Fibroblast of lung (primary cell): ENCODE measurements at regions not wholly inside any gene's neighbourhood (a gene's known extent, or its start where the extent isn't known, plus 50 kb on each side); places are given as distances from the start of the nearest gene placed in this dataset.

Experiments
- DNase-seq, 2 donors: peaks; one replicate each; pipeline versions ENCODE4 v3.0.0 to v3.0.0-alpha.2; 2010; ENCODE audit warnings: low read depth in 2 of 2
- H2AFZ ChIP-seq: 2 replicates; pipeline ENCODE4 v1.5.1; 2012; ENCODE audit warnings: low read length, control low read depth, inconsistent platforms
- H3K27ac ChIP-seq: 2 replicates; pipeline ENCODE4 v1.5.1; 2011; ENCODE audit warnings: low read length, control low read depth; ENCODE audit not compliant: insufficient read depth
- H3K27me3 ChIP-seq: 2 replicates; pipeline ENCODE4 v1.5.1; 2011; ENCODE audit warnings: mild to moderate bottlenecking, low read length; ENCODE audit not compliant: control insufficient read depth, insufficient read depth
- H3K36me3 ChIP-seq: 2 replicates; pipeline ENCODE4 v1.5.1; 2011; ENCODE audit warnings: low read length; ENCODE audit not compliant: control insufficient read depth, insufficient read depth
- H3K4me1 ChIP-seq: 2 replicates; pipeline ENCODE4 v1.5.1; 2011; ENCODE audit warnings: low read length; ENCODE audit not compliant: control insufficient read depth, insufficient read depth; ENCODE audit errors: extremely low read depth
- H3K4me2 ChIP-seq: 2 replicates; pipeline ENCODE4 v1.5.1; 2011; ENCODE audit warnings: low read length, control low read depth; ENCODE audit not compliant: insufficient read depth; ENCODE audit errors: extremely low read depth
- H3K4me3 ChIP-seq, 4 experiments: fragments of 200-600 bp in 1 of 4; sonication (generic) in 1 of 4; replicated peaks in 1 of 4; 2 replicates each; pipeline ENCODE4 v1.5.1; 2011 to 2016; ENCODE audit warnings: low read length in 4 of 4, low read depth in 3 of 4, mild to moderate bottlenecking in 3 of 4, control low read depth in 2 of 4, inconsistent platforms in 1 of 4, mixed read lengths in 1 of 4; ENCODE audit not compliant: insufficient read depth in 1 of 4; ENCODE audit errors: control extremely low read depth in 1 of 4
- H3K79me2 ChIP-seq: 2 replicates; pipeline ENCODE4 v1.5.1; 2012; ENCODE audit warnings: mild to moderate bottlenecking, low read length, inconsistent platforms; ENCODE audit not compliant: control insufficient read depth, insufficient read depth
- H3K9ac ChIP-seq: 2 replicates; pipeline ENCODE4 v1.5.1; 2011; ENCODE audit warnings: mild to moderate bottlenecking, low read length, control low read depth; ENCODE audit not compliant: insufficient read depth
- H3K9me3 ChIP-seq: 2 replicates; pipeline ENCODE4 v1.5.1; 2012; ENCODE audit warnings: low read depth, low read length; ENCODE audit not compliant: control insufficient read depth, insufficient read depth
- H4K20me1 ChIP-seq: 2 replicates; pipeline ENCODE4 v1.5.1; 2011; ENCODE audit warnings: low read length; ENCODE audit not compliant: control insufficient read depth, insufficient read depth; ENCODE audit errors: extremely low read depth
- CTCF ChIP-seq, 2 donors: IDR thresholded peaks in 1 of 2; conservative IDR thresholded peaks in 1 of 2; 1 replicate in 1 of 2; 2 replicates in 1 of 2; pipeline ENCODE4 v1.5.1; 2011 to 2012; ENCODE audit warnings: low read length in 2 of 2, control low read depth in 1 of 2, inconsistent platforms in 1 of 2, low read depth in 1 of 2, mild to moderate bottlenecking in 1 of 2
- EZH2 ChIP-seq: IDR thresholded peaks from 2 replicates; pipeline ENCODE4 v1.5.1; 2012; ENCODE audit warnings: low read length, control low read depth, mild to moderate bottlenecking; ENCODE audit errors: missing control alignments

GRCh38 chr18:22538426-22538825 lies 120.7 kb upstream of the CTAGE1 start:
- Histone ChIP-seq H3K9me3 (no peaks in the 10 kb centered on the region), H3K4me1 (peaks cover 2% of the 10 kb centered on the region), H3K27me3 (no peaks in the 10 kb centered on the region), H3K27ac (no peak overlapping the region), H3K9ac (no peak overlapping the region), H3K36me3 (no peaks in the 10 kb centered on the region), H3K4me2 (no peak overlapping the region), H3K4me3 (no peak overlapping the region), H2AFZ (no peak overlapping the region), H3K79me2 (no peaks in the 10 kb centered on the region), H4K20me1 (no peaks in the 10 kb centered on the region)
- peak in 1 of 2 donors; percentile 32 for DNase-seq
- TF ChIP-seq CTCF (conservative IDR thresholded peaks at IDR 0.05 in 1 of 2, IDR thresholded peaks at IDR 0.05 in 1 of 2; ENCODE audit: low read depth in 1 of 2, low read length in 2 of 2), result no peak
- TF ChIP-seq EZH2, result no peak

GRCh38 chr18:22539051-22539765 lies 121.5 kb upstream of the CTAGE1 start:
- Histone ChIP-seq H3K9ac (no peak overlapping the region), H3K4me3 (no peak overlapping the region), H3K36me3 (no peaks in the 10 kb centered on the region), H3K9me3 (no peaks in the 10 kb centered on the region), H4K20me1 (no peaks in the 10 kb centered on the region), H2AFZ (no peak overlapping the region), H3K4me1 (peaks cover 3% of the 10 kb centered on the region), H3K79me2 (no peaks in the 10 kb centered on the region), H3K27ac (no peak overlapping the region), H3K27me3 (no peaks in the 10 kb centered on the region), H3K4me2 (no peak overlapping the region)
- peak in 1 of 2 donors; percentile 46 for DNase-seq
- no peak for TF ChIP-seq CTCF (conservative IDR thresholded peaks at IDR 0.05 in 1 of 2, IDR thresholded peaks at IDR 0.05 in 1 of 2; ENCODE audit: low read depth in 1 of 2, low read length in 2 of 2)
- no peak for TF ChIP-seq EZH2

- Histone ChIP-seq H3K4me3 (no peak overlapping the region), H4K20me1 (no peaks in the 10 kb centered on the region), H3K27ac (no peak overlapping the region), H3K9me3 (no peaks in the 10 kb centered on the region), H3K27me3 (no peaks in the 10 kb centered on the region), H3K4me2 (no peak overlapping the region), H2AFZ (no peak overlapping the region), H3K4me1 (peaks cover 4% of the 10 kb centered on the region), H3K9ac (no peak overlapping the region), H3K79me2 (no peaks in the 10 kb centered on the region), H3K36me3 (no peaks in the 10 kb centered on the region)
- DNase-seq, result no peak
- TF ChIP-seq EZH2 (no peak), CTCF (conservative IDR thresholded peaks at IDR 0.05 in 1 of 2, IDR thresholded peaks at IDR 0.05 in 1 of 2; ENCODE audit: low read depth in 1 of 2, low read length in 2 of 2) (no peak)
These were observed 123.5 kb upstream of the CTAGE1 start for GRCh38 chr18:22541232-22541631.
